ENCODE measurements at regions not wholly inside any gene's neighbourhood (a gene's known extent, or its start where the extent isn't known, plus 50 kb on each side); places are given as distances from the start of the nearest gene placed in this dataset.

DNA sequence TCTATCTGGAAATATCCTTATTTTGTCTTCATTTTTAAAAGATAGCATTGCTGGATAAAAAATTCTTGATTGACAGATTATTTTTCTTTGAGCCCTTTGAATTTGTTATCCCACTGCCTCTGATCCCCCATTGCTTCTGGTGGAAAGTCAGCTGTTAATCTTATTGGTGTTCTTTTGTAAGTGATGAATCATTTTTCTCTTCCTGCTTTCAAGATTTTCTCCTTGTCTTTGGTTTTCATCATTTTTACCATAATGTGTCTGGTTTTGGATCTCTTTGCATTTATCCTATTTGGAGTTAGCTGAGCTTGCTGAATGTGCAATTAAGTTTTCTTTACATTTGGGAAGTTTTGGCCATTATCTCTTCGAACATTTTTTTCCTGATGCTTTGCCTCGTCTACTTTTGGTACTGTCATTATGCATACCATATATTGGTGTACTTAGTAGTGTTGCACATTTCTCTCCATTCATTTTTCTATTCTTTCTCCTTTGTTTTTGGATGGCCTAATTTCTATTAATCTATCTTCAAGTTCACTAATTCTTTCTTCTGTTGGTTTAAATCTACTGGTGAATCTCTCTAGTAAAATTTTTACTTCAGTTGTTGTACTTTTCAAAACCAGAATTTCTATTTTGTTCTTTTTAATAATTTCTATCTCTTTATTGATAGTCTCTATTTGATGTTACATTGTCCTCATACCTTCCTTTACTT, 440.0 kb upstream of the PROK2 start:
- Histone ChIP-seq H3K79me2 (ENCODE audit: low read length) (no peaks in the 10 kb centered on the region), H3K4me1 (ENCODE audit: low read length) (no peaks in the 10 kb centered on the region), H3K4me2 (ENCODE audit: low read depth, low read length) (no peak overlapping the region), H3K27ac (ENCODE audit: low read length) (no peak overlapping the region), H3K4me3 (ENCODE audit: low read length) (no peak overlapping the region), H2AFZ (ENCODE audit: low read length) (no peak overlapping the region), H3K27me3 (replicated peaks; ENCODE audit: insufficient read depth, low read length) (no peaks in the 10 kb centered on the region), H3K36me3 (replicated peaks; ENCODE audit: insufficient read depth, low read length) (no peaks in the 10 kb centered on the region), H3K9ac (ENCODE audit: low read length) (no peak overlapping the region), H3K9me3 (replicated peaks; ENCODE audit: insufficient read depth, low read length) (no peaks in the 10 kb centered on the region), H3K9me2 (replicated peaks; ENCODE audit: insufficient read depth, low read length) (no peaks in the 10 kb centered on the region), H3F3A (ENCODE audit: insufficient read depth, low read length) (no peaks in the 10 kb centered on the region), H4K20me1 (ENCODE audit: insufficient read depth, low read length) (no peaks in the 10 kb centered on the region)
- no peak for DNase-seq
- TF ChIP-seq, protein P1, sequence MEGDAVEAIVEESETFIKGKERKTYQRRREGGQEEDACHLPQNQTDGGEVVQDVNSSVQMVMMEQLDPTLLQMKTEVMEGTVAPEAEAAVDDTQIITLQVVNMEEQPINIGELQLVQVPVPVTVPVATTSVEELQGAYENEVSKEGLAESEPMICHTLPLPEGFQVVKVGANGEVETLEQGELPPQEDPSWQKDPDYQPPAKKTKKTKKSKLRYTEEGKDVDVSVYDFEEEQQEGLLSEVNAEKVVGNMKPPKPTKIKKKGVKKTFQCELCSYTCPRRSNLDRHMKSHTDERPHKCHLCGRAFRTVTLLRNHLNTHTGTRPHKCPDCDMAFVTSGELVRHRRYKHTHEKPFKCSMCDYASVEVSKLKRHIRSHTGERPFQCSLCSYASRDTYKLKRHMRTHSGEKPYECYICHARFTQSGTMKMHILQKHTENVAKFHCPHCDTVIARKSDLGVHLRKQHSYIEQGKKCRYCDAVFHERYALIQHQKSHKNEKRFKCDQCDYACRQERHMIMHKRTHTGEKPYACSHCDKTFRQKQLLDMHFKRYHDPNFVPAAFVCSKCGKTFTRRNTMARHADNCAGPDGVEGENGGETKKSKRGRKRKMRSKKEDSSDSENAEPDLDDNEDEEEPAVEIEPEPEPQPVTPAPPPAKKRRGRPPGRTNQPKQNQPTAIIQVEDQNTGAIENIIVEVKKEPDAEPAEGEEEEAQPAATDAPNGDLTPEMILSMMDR (IDR thresholded peaks at IDR 0.05; ENCODE audit: low read length): no peak
- TF ChIP-seq EZH2 (optimal IDR thresholded peaks at IDR 0.05; ENCODE audit: low read depth, low read length) (no peak), EZH2phosphoT487 (IDR thresholded peaks at IDR 0.05; ENCODE audit: low read length) (no peak)

DNA sequence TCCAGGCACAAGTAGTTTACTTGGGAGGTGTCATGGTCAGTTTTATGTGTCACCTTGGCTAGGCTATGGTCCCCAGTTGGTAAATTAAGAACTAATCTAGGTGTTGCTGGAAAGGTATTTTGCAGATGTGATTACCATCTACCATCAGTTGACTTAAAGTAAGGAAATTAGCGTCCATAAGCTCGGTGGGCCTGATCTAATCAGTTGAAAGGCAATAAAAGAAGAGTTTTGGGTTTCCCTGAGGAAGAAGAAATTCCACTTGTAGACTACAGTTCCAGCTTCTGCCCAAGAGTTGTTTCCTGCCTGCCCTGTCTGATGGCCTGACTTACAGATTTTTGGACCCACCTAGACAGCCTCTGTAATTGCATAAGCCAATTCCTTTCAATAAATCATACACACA, 438.7 kb upstream of the PROK2 start:
- H4K20me1 ChIP-seq (ENCODE audit: insufficient read depth, low read length): no peaks in the 10 kb centered on the region
- H3K9ac ChIP-seq (ENCODE audit: low read length): no peak overlapping the region
- H2AFZ ChIP-seq (ENCODE audit: low read length): no peak overlapping the region
- no peaks in the 10 kb centered on the region for H3K4me1 ChIP-seq (ENCODE audit: low read length)
- no peaks in the 10 kb centered on the region for H3K9me2 ChIP-seq (replicated peaks; ENCODE audit: insufficient read depth, low read length)
- no peaks in the 10 kb centered on the region for H3K27me3 ChIP-seq (replicated peaks; ENCODE audit: insufficient read depth, low read length)
- TF ChIP-seq, protein P1 (IDR thresholded peaks at IDR 0.05; ENCODE audit: low read length): no peak
- TF ChIP-seq EZH2 (optimal IDR thresholded peaks at IDR 0.05; ENCODE audit: low read depth, low read length): no peak
- TF ChIP-seq EZH2phosphoT487 (IDR thresholded peaks at IDR 0.05; ENCODE audit: low read length): no peak
- H3K9me3 ChIP-seq (replicated peaks; ENCODE audit: insufficient read depth, low read length): no peaks in the 10 kb centered on the region
- no peaks in the 10 kb centered on the region for H3F3A ChIP-seq (ENCODE audit: insufficient read depth, low read length)
- no peaks in the 10 kb centered on the region for H3K36me3 ChIP-seq (replicated peaks; ENCODE audit: insufficient read depth, low read length)
- no peak overlapping the region for H3K4me2 ChIP-seq (ENCODE audit: low read depth, low read length)
- H3K4me3 ChIP-seq (ENCODE audit: low read length): no peak overlapping the region
- DNase-seq: no peak
- H3K79me2 ChIP-seq (ENCODE audit: low read length): no peaks in the 10 kb centered on the region
- H3K27ac ChIP-seq (ENCODE audit: low read length): no peak overlapping the region

DNA sequence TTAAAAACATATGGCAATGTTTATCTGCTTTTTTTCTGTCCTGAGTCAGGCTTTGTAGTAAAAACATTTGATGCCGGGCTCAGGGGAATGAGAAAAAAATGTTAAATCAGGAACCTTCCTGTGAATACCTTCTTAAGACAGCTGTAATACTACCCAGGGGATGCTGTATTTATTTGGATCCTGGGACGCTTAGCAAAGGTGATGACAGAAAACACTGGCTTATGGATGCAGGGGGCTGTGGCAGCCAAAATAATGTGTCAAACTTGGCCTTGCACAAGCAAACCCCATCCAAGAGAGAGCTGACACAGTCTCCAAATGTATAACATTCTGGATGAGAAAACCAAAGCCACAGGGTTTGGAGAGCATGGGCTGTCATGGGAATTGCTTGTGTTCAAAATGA, 438.2 kb upstream of the PROK2 start:
- Histone ChIP-seq H3K79me2 (ENCODE audit: low read length) (no peaks in the 10 kb centered on the region), H3K9ac (ENCODE audit: low read length) (no peak overlapping the region), H4K20me1 (ENCODE audit: insufficient read depth, low read length) (no peaks in the 10 kb centered on the region), H3K9me2 (replicated peaks; ENCODE audit: insufficient read depth, low read length) (no peaks in the 10 kb centered on the region), H3K27me3 (replicated peaks; ENCODE audit: insufficient read depth, low read length) (no peaks in the 10 kb centered on the region), H3K36me3 (replicated peaks; ENCODE audit: insufficient read depth, low read length) (no peaks in the 10 kb centered on the region), H2AFZ (ENCODE audit: low read length) (no peak overlapping the region), H3K4me3 (ENCODE audit: low read length) (no peak overlapping the region), H3K4me1 (ENCODE audit: low read length) (no peaks in the 10 kb centered on the region), H3K4me2 (ENCODE audit: low read depth, low read length) (no peak overlapping the region), H3K9me3 (replicated peaks; ENCODE audit: insufficient read depth, low read length) (no peaks in the 10 kb centered on the region), H3F3A (ENCODE audit: insufficient read depth, low read length) (no peaks in the 10 kb centered on the region), H3K27ac (ENCODE audit: low read length) (no peak overlapping the region)
- no peak for DNase-seq
- TF ChIP-seq, protein P1 (IDR thresholded peaks at IDR 0.05; ENCODE audit: low read length): no peak
- TF ChIP-seq EZH2phosphoT487 (IDR thresholded peaks at IDR 0.05; ENCODE audit: low read length): no peak
- TF ChIP-seq EZH2 (optimal IDR thresholded peaks at IDR 0.05; ENCODE audit: low read depth, low read length): no peak
